ENCODE measurements at regions not wholly inside any gene's neighbourhood (a gene's known extent, or its start where the extent isn't known, plus 50 kb on each side); places are given as distances from the start of the nearest gene placed in this dataset.
"Not testable (repeated sequence)": the region's sequence is repeated elsewhere in the genome, so short reads cannot be mapped to it uniquely, and the experiment has no call there.

GRCh38 chr1:164006186-164006585, 552.8 kb upstream of the PBX1 start:
- DNase-seq (ENCODE audit: low read depth) = not testable (repeated sequence)

- no peak for DNase-seq (ENCODE audit: low read depth)
These were observed 552.4 kb upstream of the PBX1 start for GRCh38 chr1:164006621-164007020.

GRCh38 chr1:164017239-164017638, 541.7 kb upstream of the PBX1 start:
- DNase-seq (ENCODE audit: low read depth) = no peak

- no peak for DNase-seq (ENCODE audit: low read depth)
These were observed 538.6 kb upstream of the PBX1 start for GRCh38 chr1:164020391-164020790.

- DNase-seq (ENCODE audit: low read depth) = no peak
These were observed 537.2 kb upstream of the PBX1 start for GRCh38 chr1:164021813-164022212.

- DNase-seq (ENCODE audit: low read depth) = no peak
These were observed 525.2 kb upstream of the PBX1 start for GRCh38 chr1:164033782-164034181.

- no peak for DNase-seq (ENCODE audit: low read depth)
These were observed 518.2 kb upstream of the PBX1 start for GRCh38 chr1:164040754-164041153.

GRCh38 chr1:164051782-164052181, 507.2 kb upstream of the PBX1 start:
- DNase-seq (ENCODE audit: low read depth) = no peak

- no peak for DNase-seq (ENCODE audit: low read depth)
These were observed 504.7 kb upstream of the PBX1 start for GRCh38 chr1:164054331-164054730.

- peak; percentile 13 for DNase-seq (ENCODE audit: low read depth)
These were observed 500.8 kb upstream of the PBX1 start for GRCh38 chr1:164058198-164058597.

- no peak for DNase-seq (ENCODE audit: low read depth)
These were observed 497.5 kb upstream of the PBX1 start for GRCh38 chr1:164061528-164061927.

- peak; percentile 10 for DNase-seq (ENCODE audit: low read depth)
These were observed 494.5 kb upstream of the PBX1 start for GRCh38 chr1:164064501-164064900.

- no peak for DNase-seq (ENCODE audit: low read depth)
These were observed 487.7 kb upstream of the PBX1 start for GRCh38 chr1:164071288-164071687.

- DNase-seq (ENCODE audit: low read depth) = no peak
These were observed 472.2 kb upstream of the PBX1 start for GRCh38 chr1:164086832-164087231.

GRCh38 chr1:164087906-164088453, 471.0 kb upstream of the PBX1 start:
- no peak for DNase-seq (ENCODE audit: low read depth)

GRCh38 chr1:164092603-164093353, 466.2 kb upstream of the PBX1 start:
- no peak for DNase-seq (ENCODE audit: low read depth)

GRCh38 chr1:164093543-164093942, 465.4 kb upstream of the PBX1 start:
- no peak for DNase-seq (ENCODE audit: low read depth)

- DNase-seq (ENCODE audit: low read depth) = no peak
These were observed 457.2 kb upstream of the PBX1 start for GRCh38 chr1:164101802-164102201.

- DNase-seq (ENCODE audit: low read depth) = no peak
These were observed 427.0 kb upstream of the PBX1 start for GRCh38 chr1:164131949-164132348.

GRCh38 chr1:164137273-164137925, 421.6 kb upstream of the PBX1 start:
- no peak for DNase-seq (ENCODE audit: low read depth)

GRCh38 chr1:164141797-164142196, 417.2 kb upstream of the PBX1 start:
- DNase-seq (ENCODE audit: low read depth) = no peak

GRCh38 chr1:164154622-164155021, 404.4 kb upstream of the PBX1 start:
- no peak for DNase-seq (ENCODE audit: low read depth)

GRCh38 chr1:164155347-164155746, 403.6 kb upstream of the PBX1 start:
- DNase-seq (ENCODE audit: low read depth) = no peak
